SK-N-SH (cell line): ENCODE measurements at regions not wholly inside any gene's neighbourhood (a gene's known extent, or its start where the extent isn't known, plus 50 kb on each side); places are given as distances from the start of the nearest gene placed in this dataset.
A peak's percentile ranks its signal among the peaks of the same experiment; 100 is the strongest.

Source experiments
- CTCF ChIA-PET: fragments of 300-600, 350-600 bp; formaldehyde crosslinking; extraction: SDS; loops from one replicate; lab custom pipeline; 2021; lab: Yijun Ruan, JAX
- POLR2A ChIA-PET: fragments of 350-600 bp; sonication (Branson Sonifier 250); formaldehyde crosslinking; extraction: SDS; loops from one replicate; lab custom pipeline; 2020; ENCODE audit warnings: antibody characterized with exemption, inconsistent platforms; lab: Yijun Ruan, JAX
- DNase-seq: peaks from one replicate; pipeline ENCODE4 v3.0.0; 2012
- H2AFZ ChIP-seq: fragments of 200-600 bp; sonication (generic); 2 replicates; pipeline ENCODE4 v1.8.1; 2016; ENCODE audit warnings: antibody characterized with exemption, mild to moderate bottlenecking, low read depth
- H3F3A ChIP-seq: fragments of 200-600 bp; sonication (generic); replicated peaks from 2 replicates; pipeline ENCODE3; 2016; ENCODE audit warnings: antibody characterized with exemption, mild to moderate bottlenecking; ENCODE audit not compliant: insufficient read depth
- H3K27ac ChIP-seq, 2 experiments: fragments of 200-500 bp in 1 of 2; fragments of 200-600 bp in 1 of 2; sonication (Bioruptor generic) in 1 of 2; sonication (generic), shearing (Covaris generic) in 1 of 2; 2 replicates each; pipeline versions ENCODE4 v1.5.1 to v1.6.1; 2014 to 2016; ENCODE audit warnings: low read depth in 2 of 2, inconsistent platforms in 1 of 2, low read length in 1 of 2, mild to moderate bottlenecking in 1 of 2, mixed read lengths in 1 of 2
- H3K27me3 ChIP-seq: fragments of 200-600 bp; sonication (generic), shearing (Covaris generic); 2 replicates; pipeline ENCODE4 v1.6.1; 2016; ENCODE audit warnings: mixed run types; ENCODE audit not compliant: insufficient read depth
- H3K36me3 ChIP-seq, 2 experiments: fragments of 200-500 bp in 1 of 2; fragments of 200-600 bp in 1 of 2; sonication (Bioruptor generic) in 1 of 2; sonication (generic) in 1 of 2; replicated peaks in 1 of 2; 2 replicates each; pipeline versions ENCODE3 to v1.5.1; 2014 to 2016; ENCODE audit warnings: low read length in 1 of 2, mild to moderate bottlenecking in 1 of 2; ENCODE audit not compliant: insufficient read depth in 2 of 2, control insufficient read depth in 1 of 2
- H3K4me1 ChIP-seq, 2 experiments: fragments of 200-500 bp in 1 of 2; fragments of 200-600 bp in 1 of 2; sonication (Bioruptor generic) in 1 of 2; sonication (generic), shearing (Covaris generic) in 1 of 2; 2 replicates each; pipeline versions ENCODE4 v1.5.1 to v1.6.1; 2014 to 2016; ENCODE audit warnings: low read depth in 1 of 2, low read length in 1 of 2, mixed run types in 1 of 2; ENCODE audit not compliant: insufficient read depth in 2 of 2, control insufficient read depth in 1 of 2
- H3K4me2 ChIP-seq: fragments of 200-600 bp; sonication (generic), shearing (Covaris generic); 2 replicates; pipeline ENCODE4 v1.6.1; 2017; ENCODE audit warnings: mixed run types
- H3K4me3 ChIP-seq, 2 experiments: fragments of 200-500 bp in 1 of 2; fragments of 200-600 bp in 1 of 2; sonication (Bioruptor generic) in 1 of 2; sonication (generic), shearing (Covaris generic) in 1 of 2; 2 replicates each; pipeline versions ENCODE4 v1.5.1 to v1.8.1; 2014 to 2016; ENCODE audit warnings: low read depth in 2 of 2, inconsistent platforms in 1 of 2, low read length in 1 of 2, mild to moderate bottlenecking in 1 of 2, mixed read lengths in 1 of 2, moderate library complexity in 1 of 2
- H3K79me2 ChIP-seq: fragments of 200-600 bp; sonication (generic); 2 replicates; pipeline ENCODE4 v1.8.1; 2017; ENCODE audit warnings: mild to moderate bottlenecking; ENCODE audit not compliant: insufficient read depth
- H3K9ac ChIP-seq: fragments of 200-600 bp; sonication (generic); 2 replicates; pipeline ENCODE4 v1.6.1; 2017; ENCODE audit warnings: mixed run types
- H3K9me2 ChIP-seq: fragments of 200-600 bp; sonication (generic); 2 replicates; pipeline ENCODE4 v1.6.1; 2017; ENCODE audit warnings: mixed run types
- H3K9me3 ChIP-seq: fragments of 200-600 bp; sonication (generic); 2 replicates; pipeline ENCODE4 v1.6.1; 2017; ENCODE audit warnings: mixed run types, mild to moderate bottlenecking, moderate library complexity
- H4K20me1 ChIP-seq: fragments of 200-600 bp; sonication (generic); 2 replicates; pipeline ENCODE4 v1.6.1; 2017; ENCODE audit warnings: mild to moderate bottlenecking, mixed run types; ENCODE audit not compliant: insufficient read depth
- ELF1 ChIP-seq: IDR thresholded peaks from 2 replicates; pipeline ENCODE4 v1.4.0; 2012
- EP300 ChIP-seq, 2 experiments: IDR thresholded peaks; 2 replicates each; pipeline versions ENCODE4 v1.4.0 to v1.6.1; 2012; ENCODE audit warnings: borderline replicate concordance in 1 of 2, low read depth in 1 of 2, low read length in 1 of 2
- EZH2phosphoT487 ChIP-seq: fragments of 200-600 bp; sonication (generic); IDR thresholded peaks from 2 replicates; pipeline ENCODE4 v1.6.1; 2017; ENCODE audit warnings: low read depth, mixed run types, mild to moderate bottlenecking, antibody characterized with exemption, moderate library complexity, borderline replicate concordance
- FOSL2 ChIP-seq: IDR thresholded peaks from 2 replicates; pipeline ENCODE4 v1.4.0; 2012; ENCODE audit warnings: low read depth, mild to moderate bottlenecking, moderate library complexity, borderline replicate concordance
- FOXJ3 ChIP-seq: sonication (generic); formaldehyde crosslinking; IDR thresholded peaks from 2 replicates; pipeline ENCODE4 v1.5.1; 2020; ENCODE audit warnings: mild to moderate bottlenecking, missing genetic modification reagents
- FOXM1 ChIP-seq: IDR thresholded peaks from 2 replicates; pipeline ENCODE4 v1.4.0; 2012; ENCODE audit warnings: low read depth, mild to moderate bottlenecking
- JUND ChIP-seq: IDR thresholded peaks from 2 replicates; pipeline ENCODE4 v1.4.0; 2012
- MXI1 ChIP-seq: IDR thresholded peaks from 2 replicates; pipeline ENCODE4 v1.6.1; 2012; ENCODE audit warnings: mild to moderate bottlenecking, low read depth, low read length, improper control_type of control experiment
- NFIC ChIP-seq: IDR thresholded peaks from 2 replicates; pipeline ENCODE4 v1.4.0; 2012; ENCODE audit warnings: borderline replicate concordance
- POLR2AphosphoS5 ChIP-seq: IDR thresholded peaks from 2 replicates; pipeline ENCODE4 v1.6.1; 2012; ENCODE audit warnings: low read depth, low read length
- RAD21 ChIP-seq: IDR thresholded peaks from 2 replicates; pipeline ENCODE4 v1.6.1; 2012; ENCODE audit warnings: mild to moderate bottlenecking, low read length
- RXRA ChIP-seq: IDR thresholded peaks from 2 replicates; pipeline ENCODE4 v1.4.0; 2012; ENCODE audit warnings: low read depth, mild to moderate bottlenecking, borderline replicate concordance
- SIN3A ChIP-seq: IDR thresholded peaks from 2 replicates; pipeline ENCODE4 v1.6.1; 2012; ENCODE audit warnings: low read depth, mild to moderate bottlenecking, low read length, moderate library complexity, borderline replicate concordance
- SMC3 ChIP-seq: IDR thresholded peaks from 2 replicates; pipeline ENCODE4 v1.6.1; 2012; ENCODE audit warnings: low read depth, low read length, improper control_type of control experiment
- TAF1 ChIP-seq: IDR thresholded peaks from 2 replicates; pipeline ENCODE4 v1.6.1; 2012; ENCODE audit warnings: low read depth, mild to moderate bottlenecking, low read length, moderate library complexity, borderline replicate concordance
- TCF12 ChIP-seq: IDR thresholded peaks from 2 replicates; pipeline ENCODE4 v1.4.0; 2012
- WGBS: methylation state at CpG from one replicate; pipeline ENCODE4 v1.1.6; 2017; ENCODE audit warnings: low lambda C conversion rate; 5-methylcytosine and 5-hydroxymethylcytosine counted together
- TF ChIP-seq, protein P1 (sequence below): IDR thresholded peaks from 2 replicates; pipeline ENCODE4; 2012
- TF ChIP-seq, protein P2 (sequence below): IDR thresholded peaks from 2 replicates; pipeline ENCODE4 v1.4.0; 2012; ENCODE audit warnings: low read depth, borderline replicate concordance

DNA sequence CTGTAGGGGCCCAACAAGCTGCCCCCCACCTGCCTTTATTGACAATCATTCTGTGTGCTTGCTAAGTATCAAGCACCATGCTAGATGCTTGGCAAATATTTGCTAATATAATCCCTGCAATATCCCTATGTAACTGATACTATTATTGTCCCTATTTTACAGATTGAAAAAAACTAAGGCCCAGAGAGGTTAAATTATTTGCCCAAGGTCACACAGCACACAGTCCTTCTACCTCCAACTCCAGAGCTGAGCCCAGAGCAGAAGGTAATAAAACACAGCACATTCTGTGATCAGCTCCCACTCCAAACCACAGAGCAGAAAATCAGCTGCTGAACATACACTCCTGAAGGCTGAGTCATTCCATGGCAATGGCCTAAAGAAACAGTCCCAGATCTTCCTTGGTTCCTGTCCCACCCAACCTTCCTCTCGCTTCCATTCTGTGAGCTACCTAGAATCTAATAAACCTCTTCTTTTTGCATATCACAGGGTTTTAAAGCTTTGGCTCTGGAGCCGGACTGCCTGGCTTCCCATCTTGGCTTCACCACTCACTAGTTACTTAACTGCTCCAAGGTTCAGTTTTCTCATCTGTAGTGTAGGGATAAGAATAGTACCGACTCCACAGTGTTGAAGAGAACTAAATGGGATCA lies 66.7 kb upstream of the ADRA1B start:
- Histone ChIP-seq H3K27me3 (no peaks in the 10 kb centered on the region), H3K9ac (no peak overlapping the region), H3K9me2 (no peaks in the 10 kb centered on the region), H3K79me2 (no peaks in the 10 kb centered on the region), H3F3A (peaks cover 21% of the 10 kb centered on the region), H3K36me3 (no peaks in the 10 kb centered on the region), H2AFZ (no peak overlapping the region), H3K4me1 (0 out of 4 replicates have a peak, but pooled peaks cover 0 to 7% of the 10 kb centered on the region in 2 experiments), H3K27ac (peak overlapping the region in 1 of 2 experiments; percentile 45; a peak in 2 of 4 replicates), H3K9me3 (no peaks in the 10 kb centered on the region), H3K4me3 (no peak overlapping the region), H3K4me2 (no peak overlapping the region), H4K20me1 (no peaks in the 10 kb centered on the region)
- no peak for DNase-seq
- TF ChIP-seq TAF1, result no peak
- no peak for TF ChIP-seq FOXJ3 (CRISPR knock-in tag)
- no peak for TF ChIP-seq SMC3
- peak; percentile 74 for TF ChIP-seq TCF12
- TF ChIP-seq FOSL2, result peak; percentile 67; the same call in 1 of the 2 replicates
- TF ChIP-seq NFIC, result peak; percentile 64; the same call in 1 of the 2 replicates
- no peak for TF ChIP-seq ELF1
- TF ChIP-seq EP300 (IDR thresholded peaks at IDR 0.05; ENCODE audit: borderline replicate concordance in 1 of 2, low read depth in 1 of 2, low read length in 1 of 2), result peak in 1 of 2 experiments; percentile 41; a peak in 1 of 4 replicates
- no peak for TF ChIP-seq RAD21
- peak; percentile 77 for TF ChIP-seq JUND
- no peak for TF ChIP-seq MXI1
- TF ChIP-seq, protein P1, sequence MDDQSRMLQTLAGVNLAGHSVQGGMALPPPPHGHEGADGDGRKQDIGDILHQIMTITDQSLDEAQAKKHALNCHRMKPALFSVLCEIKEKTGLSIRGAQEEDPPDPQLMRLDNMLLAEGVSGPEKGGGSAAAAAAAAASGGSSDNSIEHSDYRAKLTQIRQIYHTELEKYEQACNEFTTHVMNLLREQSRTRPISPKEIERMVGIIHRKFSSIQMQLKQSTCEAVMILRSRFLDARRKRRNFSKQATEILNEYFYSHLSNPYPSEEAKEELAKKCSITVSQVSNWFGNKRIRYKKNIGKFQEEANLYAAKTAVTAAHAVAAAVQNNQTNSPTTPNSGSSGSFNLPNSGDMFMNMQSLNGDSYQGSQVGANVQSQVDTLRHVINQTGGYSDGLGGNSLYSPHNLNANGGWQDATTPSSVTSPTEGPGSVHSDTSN, result peak; percentile 56
- TF ChIP-seq SIN3A, result no peak
- TF ChIP-seq RXRA, result no peak
- no peak for TF ChIP-seq EZH2phosphoT487
- peak; percentile 30; the same call in 1 of the 2 replicates for TF ChIP-seq POLR2AphosphoS5
- TF ChIP-seq, protein P2, sequence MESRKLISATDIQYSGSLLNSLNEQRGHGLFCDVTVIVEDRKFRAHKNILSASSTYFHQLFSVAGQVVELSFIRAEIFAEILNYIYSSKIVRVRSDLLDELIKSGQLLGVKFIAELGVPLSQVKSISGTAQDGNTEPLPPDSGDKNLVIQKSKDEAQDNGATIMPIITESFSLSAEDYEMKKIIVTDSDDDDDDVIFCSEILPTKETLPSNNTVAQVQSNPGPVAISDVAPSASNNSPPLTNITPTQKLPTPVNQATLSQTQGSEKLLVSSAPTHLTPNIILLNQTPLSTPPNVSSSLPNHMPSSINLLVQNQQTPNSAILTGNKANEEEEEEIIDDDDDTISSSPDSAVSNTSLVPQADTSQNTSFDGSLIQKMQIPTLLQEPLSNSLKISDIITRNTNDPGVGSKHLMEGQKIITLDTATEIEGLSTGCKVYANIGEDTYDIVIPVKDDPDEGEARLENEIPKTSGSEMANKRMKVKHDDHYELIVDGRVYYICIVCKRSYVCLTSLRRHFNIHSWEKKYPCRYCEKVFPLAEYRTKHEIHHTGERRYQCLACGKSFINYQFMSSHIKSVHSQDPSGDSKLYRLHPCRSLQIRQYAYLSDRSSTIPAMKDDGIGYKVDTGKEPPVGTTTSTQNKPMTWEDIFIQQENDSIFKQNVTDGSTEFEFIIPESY, result no peak
- no peak for TF ChIP-seq FOXM1
- ChIA-PET CTCF (no interaction called here), POLR2A (no interaction called here)
- 50% methylated on average over 3 of the region's 3 CpGs for WGBS
